Activated naive CD8-positive, alpha-beta T cell treated with anti-CD3 and anti-CD28 coated beads, Interleukin-2, amount 50 U/mL, for 16 hours (primary cell): ENCODE measurements at regions not wholly inside any gene's neighbourhood (a gene's known extent, or its start where the extent isn't known, plus 50 kb on each side); places are given as distances from the start of the nearest gene placed in this dataset.
"Not testable (repeated sequence)": the region's sequence is repeated elsewhere in the genome, so short reads cannot be mapped to it uniquely, and the experiment has no call there.

ENCODE experiments used
- DNase-seq: peaks from one replicate; pipeline ENCODE4 v3.0.0-alpha.2; 2020; ENCODE audit warnings: low read depth, low spot score

DNA sequence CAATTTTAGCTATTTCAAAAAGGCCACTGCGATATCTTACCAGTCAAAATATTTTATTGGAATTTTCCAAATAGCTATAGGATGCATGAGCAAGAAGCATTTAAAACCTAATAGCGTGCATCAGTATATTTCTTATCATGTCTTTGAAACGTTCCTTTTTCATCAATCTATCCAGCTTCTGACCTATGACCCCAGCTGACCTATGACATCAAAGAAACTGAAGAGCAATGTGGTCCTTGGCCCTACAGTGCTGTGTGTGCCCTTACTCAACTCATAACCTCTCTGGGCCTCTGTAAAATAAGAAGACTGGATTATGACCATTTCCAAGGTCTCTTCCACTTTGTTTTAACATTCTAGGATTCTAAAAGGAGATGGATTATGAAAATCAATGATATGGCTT is 118.2 kb downstream of the ZNF22 start:
- no peak for DNase-seq

DNA sequence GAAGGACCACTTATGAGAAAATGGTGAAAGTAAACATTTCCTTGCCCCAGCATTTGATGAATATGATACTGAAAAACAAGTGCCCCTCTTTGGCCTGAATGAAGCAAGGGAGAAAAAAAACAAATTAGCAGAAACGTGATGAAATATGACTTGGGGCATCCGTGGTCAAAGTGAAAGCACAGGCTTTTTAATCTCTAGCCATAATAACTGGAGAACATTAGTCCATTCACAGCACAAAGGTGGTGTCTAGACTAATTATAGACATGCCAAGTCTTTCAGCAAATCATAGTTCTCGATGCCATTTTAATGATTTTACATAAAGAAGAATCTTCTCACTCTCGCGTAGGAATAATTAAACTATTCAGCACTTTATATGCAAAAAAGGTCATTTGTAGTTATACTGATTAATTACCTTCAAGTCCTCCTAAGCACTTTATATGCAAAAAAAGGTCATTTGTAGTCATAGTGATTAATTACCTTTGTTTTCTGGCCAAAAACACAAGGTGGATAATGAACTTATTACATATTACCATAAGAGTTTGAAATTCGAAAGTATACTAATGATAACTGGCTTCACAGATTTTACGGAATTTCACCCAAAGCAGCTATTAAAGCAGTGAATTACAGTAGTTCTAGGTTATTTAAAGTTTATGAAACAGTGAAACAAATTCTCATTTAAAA is 121.6 kb downstream of the ZNF22 start:
- not testable (repeated sequence) for DNase-seq

DNA sequence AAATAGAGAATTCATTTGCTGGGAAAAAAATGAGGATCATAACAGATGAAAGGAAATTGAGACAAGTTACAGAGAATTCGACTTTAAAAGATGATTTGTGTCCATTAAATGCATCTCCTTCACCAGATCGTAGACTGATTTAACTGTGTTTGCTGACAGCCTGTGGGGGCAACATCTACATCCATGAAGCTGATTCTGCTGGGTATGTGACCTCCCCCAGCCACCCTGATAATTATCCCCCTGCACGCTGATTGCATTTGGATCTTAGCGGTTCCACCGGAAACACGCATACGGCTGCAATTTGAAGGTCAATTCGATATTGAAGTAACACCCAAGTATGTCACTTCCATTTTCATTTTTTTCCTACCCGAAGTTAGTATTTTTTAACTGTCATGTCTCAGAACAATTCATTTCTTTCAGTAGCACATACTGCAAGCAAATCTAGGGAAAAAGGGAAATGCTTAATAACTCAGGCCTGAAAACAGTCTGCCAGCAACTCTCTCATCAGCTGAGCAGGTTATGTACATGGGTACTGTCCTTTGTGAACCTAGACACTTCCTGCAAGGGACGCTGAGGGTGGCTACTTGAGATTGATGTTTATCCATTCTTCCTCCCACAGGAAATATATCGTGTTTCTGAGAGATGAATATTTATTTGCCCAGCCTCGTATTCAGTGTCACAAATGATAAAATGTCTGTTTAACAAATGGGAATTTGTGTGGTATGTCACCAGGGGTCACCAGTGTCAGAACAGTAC is 134.9 kb downstream of the ZNF22 start:
- no peak for DNase-seq

GRCh38 chr10:45136256-45136655 is 135.5 kb downstream of the ZNF22 start:
- DNase-seq: no peak

DNA sequence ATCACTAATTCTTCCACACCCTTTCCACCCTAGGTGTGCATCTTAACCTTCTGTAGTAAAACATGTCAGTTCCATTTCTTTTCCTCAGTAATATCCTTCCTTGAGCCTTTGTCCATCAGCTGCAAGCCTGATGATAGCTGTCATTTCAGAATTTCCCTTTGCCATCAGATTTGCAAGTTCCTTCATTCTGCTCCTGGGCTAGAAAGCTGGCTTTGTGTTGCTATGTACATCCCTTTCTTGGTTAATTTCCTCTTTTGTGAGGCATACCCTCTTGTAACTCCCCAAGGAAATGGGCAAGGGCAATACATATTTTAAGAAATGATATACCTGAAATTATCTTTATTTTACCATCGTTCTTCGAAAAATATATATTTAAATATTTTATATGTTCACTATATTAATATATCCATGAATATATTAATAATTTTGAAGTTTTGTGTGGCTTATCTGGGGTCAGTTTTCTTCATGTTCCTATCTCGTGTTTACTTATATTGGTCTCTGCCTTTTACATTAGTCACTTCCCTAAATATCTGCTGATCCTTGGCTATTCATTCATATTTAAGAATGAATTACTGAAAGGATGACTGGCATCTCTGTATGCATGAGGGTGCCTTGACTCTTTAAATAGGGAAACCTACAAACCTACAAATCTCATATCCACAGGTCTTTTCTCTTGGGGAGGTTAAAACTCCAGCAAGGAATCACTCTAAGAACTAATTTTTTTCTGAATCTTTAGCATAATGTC is 143.8 kb downstream of the ZNF22 start:
- DNase-seq: no peak

GRCh38 chr10:45145143-45145542 is 144.4 kb downstream of the ZNF22 start:
- not testable (repeated sequence) for DNase-seq

DNA sequence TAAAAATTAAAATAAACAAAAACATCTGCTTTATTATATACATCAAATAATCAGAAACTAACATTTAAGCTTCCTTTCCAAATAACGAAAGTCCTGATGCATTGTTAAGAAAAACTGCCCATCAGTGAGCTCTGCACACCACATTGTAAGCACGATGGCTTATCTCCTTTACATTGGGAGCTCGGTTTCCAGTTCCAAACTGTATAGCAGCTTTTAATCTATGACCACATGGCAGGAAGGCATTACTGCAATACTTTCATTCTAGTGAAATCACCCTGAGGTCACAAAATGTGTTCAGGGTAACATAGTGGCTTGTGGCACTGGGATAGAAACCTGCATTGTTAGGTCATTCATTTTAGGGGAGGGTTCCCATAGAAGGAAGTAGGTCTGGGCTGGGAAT is 146.3 kb downstream of the ZNF22 start:
- no peak for DNase-seq

- DNase-seq: no peak
Observed at GRCh38 chr10:45150997-45151396, 150.3 kb downstream of the ZNF22 start.

DNA sequence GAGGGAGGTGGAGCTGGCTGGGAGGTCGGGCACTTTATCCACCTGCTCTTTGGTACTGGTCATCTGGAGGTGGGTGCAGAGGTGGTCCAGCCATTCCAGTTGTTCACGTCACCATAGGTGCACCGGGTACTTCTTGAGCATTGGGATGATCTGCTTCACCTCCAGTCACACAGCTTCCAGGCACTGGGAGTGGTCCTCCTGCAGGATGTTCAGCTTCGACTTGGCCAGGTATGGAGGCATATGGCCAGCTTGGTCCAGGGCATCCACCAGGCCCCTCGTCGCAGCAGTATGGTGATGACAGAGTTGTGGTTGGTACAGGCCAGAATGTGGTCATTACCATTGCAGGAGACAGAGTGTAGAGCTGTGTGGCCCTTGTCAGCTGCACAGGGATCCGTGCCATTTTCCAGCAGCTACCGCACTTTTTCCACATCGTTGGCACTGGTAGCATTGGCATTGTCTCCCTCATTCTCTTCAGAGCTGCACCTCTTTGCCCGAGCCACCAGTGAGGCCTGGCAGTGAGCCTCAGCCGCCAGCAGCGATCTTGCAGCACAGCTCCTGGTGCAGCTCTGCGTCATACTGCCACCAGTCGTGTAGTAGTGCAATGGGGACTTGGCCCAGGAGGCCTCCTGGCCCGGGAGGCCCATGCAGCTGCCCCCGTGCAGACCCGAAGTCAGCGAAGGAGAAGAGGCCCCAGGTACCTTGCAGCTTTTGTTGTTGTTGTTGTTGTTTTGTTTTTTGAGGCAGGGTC is 150.9 kb downstream of the ZNF22 start:
- no peak for DNase-seq

DNA sequence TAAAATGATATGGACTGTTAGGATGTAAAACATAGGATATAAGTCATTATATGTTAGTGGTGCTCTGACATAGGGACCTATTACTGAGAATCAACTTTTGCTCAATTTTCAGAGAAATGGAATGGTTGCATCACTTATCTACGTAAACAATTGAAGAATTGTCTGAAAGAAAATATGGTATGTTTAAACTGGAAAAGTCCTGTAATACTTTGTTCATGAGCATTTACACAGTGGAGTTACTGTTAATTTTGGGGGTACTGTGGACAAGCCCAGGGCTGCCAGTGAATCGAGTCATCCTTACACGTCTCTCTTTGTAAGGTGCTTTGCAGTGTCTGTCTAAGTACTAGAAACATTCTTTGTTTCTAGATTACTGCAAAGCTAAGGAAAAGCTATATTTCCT is 152.0 kb downstream of the ZNF22 start:
- no peak for DNase-seq

GRCh38 chr10:45154502-45154901 is 153.8 kb downstream of the ZNF22 start:
- no peak for DNase-seq

DNA sequence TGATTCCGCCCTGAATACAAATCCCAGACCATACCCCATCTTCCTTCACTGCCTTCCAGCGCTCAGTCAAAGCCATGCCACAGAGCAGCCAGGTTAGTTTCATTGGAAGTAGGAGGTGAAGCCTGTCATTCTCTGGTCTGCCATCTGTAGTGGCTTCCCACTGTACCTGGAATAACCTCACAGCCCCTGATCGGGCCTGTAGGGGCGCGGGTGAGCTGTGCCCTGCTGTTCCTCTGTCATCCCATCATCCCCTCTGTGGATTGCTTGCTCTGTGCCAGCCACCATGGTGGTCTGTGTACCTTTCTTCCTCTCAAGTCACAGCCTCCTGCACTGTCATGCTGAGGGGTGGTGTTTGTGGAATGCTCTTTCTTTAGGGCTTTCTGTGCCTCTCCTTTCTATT is 155.1 kb downstream of the ZNF22 start:
- DNase-seq: no peak

- DNase-seq: no peak
Observed at GRCh38 chr10:45160271-45160670, 155.1 kb downstream of the OR13A1 start.

- no peak for DNase-seq
Observed at GRCh38 chr10:45163315-45163975, 152.0 kb downstream of the OR13A1 start.

DNA sequence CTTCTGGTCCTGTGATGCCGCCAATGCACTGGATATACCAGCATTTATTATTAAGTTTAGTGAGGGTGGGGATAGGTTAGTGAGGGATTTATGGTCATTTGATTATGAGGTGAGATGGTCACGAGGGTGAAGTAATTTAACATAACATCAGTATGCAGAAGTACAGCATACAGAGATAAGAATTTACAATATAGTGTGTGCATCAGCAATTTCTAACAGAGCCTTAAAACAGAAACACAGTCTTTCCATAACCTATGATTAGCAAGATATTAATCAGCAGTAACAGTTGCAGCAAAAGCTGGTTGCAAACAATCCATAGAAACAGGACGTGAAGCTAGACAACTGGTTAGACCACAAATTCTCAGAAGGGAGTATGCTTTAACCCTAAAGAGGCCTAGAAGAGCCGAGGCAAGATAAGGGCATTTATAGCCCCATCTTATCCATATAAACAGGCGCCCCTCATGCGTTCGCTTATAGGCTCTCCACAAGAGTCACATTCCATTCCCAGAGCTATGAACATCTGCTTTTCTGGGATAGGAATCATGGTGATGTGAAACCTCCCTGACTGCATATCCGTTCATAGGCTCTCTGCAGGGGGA is 139.8 kb downstream of the OR13A1 start:
- not testable (repeated sequence) for DNase-seq

GRCh38 chr10:45179691-45180090 is 135.7 kb downstream of the OR13A1 start:
- no peak for DNase-seq

DNA sequence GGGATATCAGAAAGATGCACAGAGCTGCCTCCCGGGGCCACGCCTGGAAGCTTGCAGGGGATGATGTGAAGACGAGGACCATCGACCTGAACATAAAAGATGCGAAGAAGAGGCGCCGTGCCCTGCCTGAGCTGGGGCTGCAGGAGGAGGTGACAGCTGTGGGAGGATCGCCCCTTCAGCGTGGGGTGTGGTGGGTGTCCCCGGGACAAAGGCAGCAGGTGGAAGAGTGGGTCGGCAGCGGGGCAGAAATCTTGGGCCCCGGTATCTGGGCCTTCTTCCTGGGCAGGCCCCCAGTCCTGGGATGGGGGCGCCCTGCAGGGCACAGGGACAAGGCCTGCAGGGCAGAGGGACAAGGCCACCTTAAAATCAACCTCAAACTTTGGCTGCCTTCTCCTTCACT is 134.9 kb downstream of the OR13A1 start:
- DNase-seq: no peak

- no peak for DNase-seq
Observed at GRCh38 chr10:45180946-45181875, 134.2 kb downstream of the OR13A1 start.

GRCh38 chr10:45183174-45183573 is 132.2 kb downstream of the OR13A1 start:
- DNase-seq: no peak
